DND-41 (cell line): ENCODE measurements at regions not wholly inside any gene's neighbourhood (a gene's known extent, or its start where the extent isn't known, plus 50 kb on each side); places are given as distances from the start of the nearest gene placed in this dataset.
"Not testable (repeated sequence)": the region's sequence is repeated elsewhere in the genome, so short reads cannot be mapped to it uniquely, and the experiment has no call there.

Source experiments
- ATAC-seq: fragments of 200-7000 bp; cut with Tn5 transposase; 3 replicates; pipeline ENCODE4 v1.9.1; 2021; ENCODE audit warnings: low read depth; ENCODE audit not compliant: insufficient read depth
- DNase-seq: peaks from one replicate; pipeline ENCODE4 v3.0.0-alpha.2; 2020
- H2AFZ ChIP-seq: 2 replicates; pipeline ENCODE4 v1.6.0; 2012; ENCODE audit warnings: low read depth, low read length
- H3K27ac ChIP-seq: 2 replicates; pipeline ENCODE4 v1.5.1; 2012; ENCODE audit warnings: low read length, inconsistent platforms
- H3K27me3 ChIP-seq: fragments of 200-600 bp; sonication (generic); 2 replicates; pipeline ENCODE4 v1.6.0; 2012; ENCODE audit warnings: low read length, mild to moderate bottlenecking, inconsistent platforms; ENCODE audit not compliant: insufficient read depth, poor library complexity
- H3K36me3 ChIP-seq: 2 replicates; pipeline ENCODE4 v1.5.1; 2012; ENCODE audit warnings: low read length, inconsistent platforms; ENCODE audit not compliant: insufficient read depth
- H3K4me1 ChIP-seq: 2 replicates; pipeline ENCODE4 v1.5.1; 2012; ENCODE audit warnings: mild to moderate bottlenecking, low read length; ENCODE audit not compliant: insufficient read depth
- H3K4me2 ChIP-seq: 2 replicates; pipeline ENCODE4 v1.6.0; 2012; ENCODE audit warnings: mild to moderate bottlenecking, moderate library complexity, low read length, inconsistent platforms; ENCODE audit not compliant: insufficient read depth
- H3K4me3 ChIP-seq, 2 experiments: fragments of 200-600 bp in 1 of 2; shearing (Covaris generic) in 1 of 2; 2 replicates each; pipeline ENCODE4 v1.5.1; 2012 to 2016; ENCODE audit warnings: inconsistent platforms in 2 of 2, low read length in 2 of 2, mild to moderate bottlenecking in 2 of 2, low read depth in 1 of 2, moderate library complexity in 1 of 2
- H3K79me2 ChIP-seq: 2 replicates; pipeline ENCODE4 v1.6.0; 2012; ENCODE audit warnings: low read length, inconsistent platforms; ENCODE audit not compliant: insufficient read depth
- H3K9ac ChIP-seq: 2 replicates; pipeline ENCODE4 v1.6.0; 2012; ENCODE audit warnings: low read depth, mild to moderate bottlenecking, inconsistent platforms, low read length, moderate library complexity
- H3K9me3 ChIP-seq: 2 replicates; pipeline ENCODE4 v1.5.1; 2012; ENCODE audit warnings: low read length, moderate library complexity, mild to moderate bottlenecking, inconsistent platforms; ENCODE audit not compliant: insufficient read depth, severe bottlenecking
- H4K20me1 ChIP-seq: 2 replicates; pipeline ENCODE4 v1.6.0; 2012; ENCODE audit warnings: low read length; ENCODE audit not compliant: insufficient read depth
- CTCF ChIP-seq: IDR thresholded peaks from 2 replicates; pipeline ENCODE4 v1.5.1; 2012; ENCODE audit warnings: borderline replicate concordance, low read length, moderate library complexity, mild to moderate bottlenecking; ENCODE audit not compliant: poor library complexity, severe bottlenecking; ENCODE audit errors: extremely low read depth
- EZH2 ChIP-seq: IDR thresholded peaks from 3 replicates; pipeline ENCODE4 v1.6.1; 2012; ENCODE audit warnings: borderline replicate concordance, low read depth, mild to moderate bottlenecking, moderate library complexity, low read length, inconsistent platforms; ENCODE audit not compliant: severe bottlenecking

- TF ChIP-seq EZH2 = no peak
- TF ChIP-seq CTCF = no peak
- H3K4me1 ChIP-seq = peaks cover 8% of the 10 kb centered on the region; the same call in 1 of the 2 replicates
- H3K36me3 ChIP-seq = no peaks in the 10 kb centered on the region
- no peak overlapping the region for H2AFZ ChIP-seq
- H3K9ac ChIP-seq = no peak overlapping the region
- no peak for DNase-seq
- ATAC-seq = no peak
- no peak overlapping the region for H3K4me3 ChIP-seq
- no peaks in the 10 kb centered on the region for H3K27me3 ChIP-seq
- no peak overlapping the region for H3K4me2 ChIP-seq
- H3K9me3 ChIP-seq = peaks cover 13% of the 10 kb centered on the region
- H4K20me1 ChIP-seq = no peaks in the 10 kb centered on the region
- H3K79me2 ChIP-seq = no peaks in the 10 kb centered on the region
- no peak overlapping the region for H3K27ac ChIP-seq
Measured at GRCh38 chr2:144972676-144973075, 452.8 kb upstream of the ZEB2 start.

- no peaks in the 10 kb centered on the region for H3K27me3 ChIP-seq
- no peaks in the 10 kb centered on the region for H4K20me1 ChIP-seq
- H3K4me3 ChIP-seq = no peak overlapping the region
- H3K27ac ChIP-seq = no peak overlapping the region
- no peaks in the 10 kb centered on the region for H3K79me2 ChIP-seq
- ATAC-seq (no peak), DNase-seq (no peak)
- no peaks in the 10 kb centered on the region for H3K36me3 ChIP-seq
- H3K4me2 ChIP-seq = no peak overlapping the region
- H2AFZ ChIP-seq = no peak overlapping the region
- TF ChIP-seq CTCF (no peak), EZH2 (no peak)
- H3K9ac ChIP-seq = no peak overlapping the region
- H3K4me1 ChIP-seq = peaks cover 8% of the 10 kb centered on the region; the same call in 1 of the 2 replicates
- H3K9me3 ChIP-seq = peaks cover 13% of the 10 kb centered on the region
Measured at GRCh38 chr2:144971786-144972335, 451.9 kb upstream of the ZEB2 start.

- H3K9ac ChIP-seq, H3K36me3 ChIP-seq, H3K27ac ChIP-seq, DNase-seq, H4K20me1 ChIP-seq, H3K79me2 ChIP-seq, H2AFZ ChIP-seq, H3K4me3 ChIP-seq, H3K4me2 ChIP-seq, H3K4me1 ChIP-seq, H3K27me3 ChIP-seq, ATAC-seq: not testable (repeated sequence)
- peaks cover 24% of the 10 kb centered on the region for H3K9me3 ChIP-seq
Measured at GRCh38 chr2:144970410-144970809, 450.5 kb upstream of the ZEB2 start.

- not testable (repeated sequence) for H4K20me1 ChIP-seq, DNase-seq, ATAC-seq, H3K27ac ChIP-seq, H3K9ac ChIP-seq, H3K36me3 ChIP-seq, H3K4me1 ChIP-seq, H3K4me2 ChIP-seq, H3K4me3 ChIP-seq, H3K27me3 ChIP-seq, H3K79me2 ChIP-seq, H2AFZ ChIP-seq
- H3K9me3 ChIP-seq = peaks cover 31% of the 10 kb centered on the region
Measured at GRCh38 chr2:144969564-144969963, 449.6 kb upstream of the ZEB2 start.
